ENCODE measurements at regions not wholly inside any gene's neighbourhood (a gene's known extent, or its start where the extent isn't known, plus 50 kb on each side); places are given as distances from the start of the nearest gene placed in this dataset.
"Not testable (repeated sequence)": the region's sequence is repeated elsewhere in the genome, so short reads cannot be mapped to it uniquely, and the experiment has no call there.

DNA sequence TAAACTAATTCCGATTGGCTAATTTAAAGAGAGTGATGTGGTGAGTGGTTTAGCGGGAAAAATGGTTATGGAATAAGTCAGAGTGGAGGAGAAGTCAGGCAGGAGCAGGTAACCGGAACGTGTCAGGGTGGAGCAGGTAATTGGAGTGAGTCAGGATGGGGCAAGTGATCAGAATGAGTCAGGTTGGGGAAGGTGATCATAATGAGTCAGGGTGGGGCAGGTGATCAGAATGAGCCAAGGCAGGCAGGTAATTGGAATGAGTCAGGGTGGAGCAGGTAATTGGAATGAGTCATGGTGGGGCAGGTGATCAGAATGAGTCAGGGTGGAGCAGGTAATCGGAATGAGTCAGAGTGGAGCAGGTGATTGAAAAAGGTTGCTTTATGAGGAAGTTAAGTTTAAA lies 101.4 kb downstream of the TMEM167A start:
- DNase-seq: no peak
- H3K27me3 ChIP-seq: no peaks in the 10 kb centered on the region
- intact Hi-C loops (cut with DNase I; ENCODE audit: low total_unique reads): no loop called here
- WGBS, 2 donors (ENCODE audit: low coverage in 1 of 2): 63 to 72% methylated on average over 4 to 5 of the region's 5 CpGs
- no peak overlapping the region for H3K4me3 ChIP-seq
- TF ChIP-seq EP300 (IDR thresholded peaks at IDR 0.05; ENCODE audit: low read depth): no peak
- no peak for TF ChIP-seq POLR2AphosphoS5 (IDR thresholded peaks at IDR 0.05)
- no peak for TF ChIP-seq POLR2A (IDR thresholded peaks at IDR 0.05)
- TF ChIP-seq, protein P1, sequence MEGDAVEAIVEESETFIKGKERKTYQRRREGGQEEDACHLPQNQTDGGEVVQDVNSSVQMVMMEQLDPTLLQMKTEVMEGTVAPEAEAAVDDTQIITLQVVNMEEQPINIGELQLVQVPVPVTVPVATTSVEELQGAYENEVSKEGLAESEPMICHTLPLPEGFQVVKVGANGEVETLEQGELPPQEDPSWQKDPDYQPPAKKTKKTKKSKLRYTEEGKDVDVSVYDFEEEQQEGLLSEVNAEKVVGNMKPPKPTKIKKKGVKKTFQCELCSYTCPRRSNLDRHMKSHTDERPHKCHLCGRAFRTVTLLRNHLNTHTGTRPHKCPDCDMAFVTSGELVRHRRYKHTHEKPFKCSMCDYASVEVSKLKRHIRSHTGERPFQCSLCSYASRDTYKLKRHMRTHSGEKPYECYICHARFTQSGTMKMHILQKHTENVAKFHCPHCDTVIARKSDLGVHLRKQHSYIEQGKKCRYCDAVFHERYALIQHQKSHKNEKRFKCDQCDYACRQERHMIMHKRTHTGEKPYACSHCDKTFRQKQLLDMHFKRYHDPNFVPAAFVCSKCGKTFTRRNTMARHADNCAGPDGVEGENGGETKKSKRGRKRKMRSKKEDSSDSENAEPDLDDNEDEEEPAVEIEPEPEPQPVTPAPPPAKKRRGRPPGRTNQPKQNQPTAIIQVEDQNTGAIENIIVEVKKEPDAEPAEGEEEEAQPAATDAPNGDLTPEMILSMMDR (IDR thresholded peaks at IDR 0.05): no peak
- no peaks in the 10 kb centered on the region for H3K36me3 ChIP-seq
- peaks cover 0 to 15% of the 10 kb centered on the region in 2 donors for H3K9me3 ChIP-seq
- no peak overlapping the region for H3K27ac ChIP-seq
- in situ Hi-C loops (cut with MboI; ENCODE audit: low pct_ligation_motif_present in 1 of 4, low pct_unique_long_range_greater_than_20kb in 1 of 4, low sequenced_read_pairs in 3 of 4): no loop called here
- no peaks in the 10 kb centered on the region for H3K4me1 ChIP-seq

DNA sequence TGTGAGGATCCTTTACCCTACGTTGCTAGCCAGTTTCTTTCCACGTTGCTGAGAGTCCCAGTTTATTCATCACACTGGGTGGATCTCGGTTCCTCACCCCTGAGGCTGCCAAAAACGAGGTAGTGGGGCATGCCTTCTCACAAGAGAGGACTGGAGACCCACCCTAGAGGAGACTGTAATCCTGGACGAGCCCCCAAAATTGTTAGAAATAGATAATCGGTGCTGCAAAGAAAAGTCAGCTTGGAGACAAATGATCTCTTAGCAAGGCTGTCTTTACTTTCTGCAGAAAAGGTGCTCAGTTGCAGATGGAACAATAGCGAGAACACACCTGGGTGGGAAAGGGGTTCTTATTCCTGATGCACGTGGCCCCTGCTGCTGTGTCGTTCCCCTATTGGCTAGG lies 101.8 kb downstream of the TMEM167A start:
- in situ Hi-C loops (cut with MboI; ENCODE audit: low pct_ligation_motif_present in 1 of 4, low pct_unique_long_range_greater_than_20kb in 1 of 4, low sequenced_read_pairs in 3 of 4): no loop called here
- Histone ChIP-seq H3K4me1 (no peaks in the 10 kb centered on the region), H3K27me3 (no peaks in the 10 kb centered on the region), H3K27ac (no peak overlapping the region), H3K9me3 (peaks cover 0 to 15% of the 10 kb centered on the region in 2 donors), H3K36me3 (no peaks in the 10 kb centered on the region), H3K4me3 (no peak overlapping the region)
- intact Hi-C loops (cut with DNase I; ENCODE audit: low total_unique reads): no loop called here
- 61 to 81% methylated on average over 3 to 9 of the region's 9 CpGs for WGBS, 2 donors (ENCODE audit: low coverage in 1 of 2)
- no peak for TF ChIP-seq POLR2A (IDR thresholded peaks at IDR 0.05)
- no peak for DNase-seq

DNA sequence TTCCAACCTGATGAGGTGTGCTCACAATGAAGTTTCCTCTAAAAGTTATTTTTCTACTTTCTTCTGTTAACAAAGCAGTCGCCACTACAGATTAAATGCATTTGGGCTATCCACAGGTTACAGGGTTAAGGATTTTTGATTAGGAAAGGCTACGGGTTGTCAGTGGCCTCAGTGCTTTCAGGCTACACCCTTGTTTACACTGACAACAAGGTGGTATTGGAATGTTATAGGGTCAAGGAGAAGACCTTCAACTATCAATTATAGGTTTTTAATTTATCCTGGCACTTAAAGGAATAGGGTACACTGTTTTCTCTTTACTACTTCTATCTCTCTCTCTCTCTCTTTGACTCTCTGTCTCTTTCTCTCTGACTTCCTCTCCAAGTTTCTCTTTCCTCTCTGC lies 102.8 kb downstream of the TMEM167A start:
- DNase-seq; H3K36me3 ChIP-seq; in situ Hi-C loops (cut with MboI; ENCODE audit: low pct_ligation_motif_present in 1 of 4, low pct_unique_long_range_greater_than_20kb in 1 of 4, low sequenced_read_pairs in 3 of 4); H3K4me3 ChIP-seq; H3K4me1 ChIP-seq; H3K27ac ChIP-seq; intact Hi-C loops (cut with DNase I; ENCODE audit: low total_unique reads); H3K27me3 ChIP-seq: not testable (repeated sequence)
- 60 to 77% methylated on average over 2 of the region's 2 CpGs for WGBS, 2 donors (ENCODE audit: low coverage in 1 of 2)
- H3K9me3 ChIP-seq: peaks cover 0 to 15% of the 10 kb centered on the region in 2 donors

DNA sequence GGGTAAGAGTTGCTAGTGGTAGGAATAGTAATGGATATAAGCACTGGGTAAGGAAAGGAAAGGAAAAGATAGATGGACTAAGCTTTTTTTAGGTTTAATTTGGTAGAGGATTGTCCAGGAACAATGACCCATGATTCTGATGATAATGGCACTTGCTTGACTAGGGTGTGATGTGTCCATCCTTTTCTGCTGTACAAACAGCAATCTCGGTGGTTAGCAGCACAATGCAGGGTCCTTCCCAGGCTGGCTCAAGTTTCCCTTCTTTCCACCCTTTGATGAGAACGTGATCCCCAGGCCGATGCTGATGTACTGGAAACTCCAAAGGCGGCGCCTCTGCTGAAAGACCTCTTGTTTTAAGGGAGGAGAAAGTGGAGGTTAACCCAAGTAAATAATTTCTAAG lies 105.3 kb downstream of the TMEM167A start:
- no peak for DNase-seq
- Histone ChIP-seq H3K27me3 (no peaks in the 10 kb centered on the region), H3K9me3 (peaks cover 0 to 15% of the 10 kb centered on the region in 2 donors), H3K36me3 (no peaks in the 10 kb centered on the region), H3K4me1 (no peaks in the 10 kb centered on the region), H3K27ac (no peak overlapping the region), H3K4me3 (no peak overlapping the region)
- intact Hi-C loops (cut with DNase I; ENCODE audit: low total_unique reads) (no loop called here), in situ Hi-C loops (cut with MboI; ENCODE audit: low pct_ligation_motif_present in 1 of 4, low pct_unique_long_range_greater_than_20kb in 1 of 4, low sequenced_read_pairs in 3 of 4) (no loop called here)
- 80 to 87% methylated on average over 5 of the region's 5 CpGs for WGBS, 2 donors (ENCODE audit: low coverage in 1 of 2)
- TF ChIP-seq EP300 (IDR thresholded peaks at IDR 0.05; ENCODE audit: low read depth) (no peak), POLR2A (IDR thresholded peaks at IDR 0.05) (no peak), POLR2AphosphoS5 (IDR thresholded peaks at IDR 0.05) (no peak)
- TF ChIP-seq, protein P1 (IDR thresholded peaks at IDR 0.05): no peak

DNA sequence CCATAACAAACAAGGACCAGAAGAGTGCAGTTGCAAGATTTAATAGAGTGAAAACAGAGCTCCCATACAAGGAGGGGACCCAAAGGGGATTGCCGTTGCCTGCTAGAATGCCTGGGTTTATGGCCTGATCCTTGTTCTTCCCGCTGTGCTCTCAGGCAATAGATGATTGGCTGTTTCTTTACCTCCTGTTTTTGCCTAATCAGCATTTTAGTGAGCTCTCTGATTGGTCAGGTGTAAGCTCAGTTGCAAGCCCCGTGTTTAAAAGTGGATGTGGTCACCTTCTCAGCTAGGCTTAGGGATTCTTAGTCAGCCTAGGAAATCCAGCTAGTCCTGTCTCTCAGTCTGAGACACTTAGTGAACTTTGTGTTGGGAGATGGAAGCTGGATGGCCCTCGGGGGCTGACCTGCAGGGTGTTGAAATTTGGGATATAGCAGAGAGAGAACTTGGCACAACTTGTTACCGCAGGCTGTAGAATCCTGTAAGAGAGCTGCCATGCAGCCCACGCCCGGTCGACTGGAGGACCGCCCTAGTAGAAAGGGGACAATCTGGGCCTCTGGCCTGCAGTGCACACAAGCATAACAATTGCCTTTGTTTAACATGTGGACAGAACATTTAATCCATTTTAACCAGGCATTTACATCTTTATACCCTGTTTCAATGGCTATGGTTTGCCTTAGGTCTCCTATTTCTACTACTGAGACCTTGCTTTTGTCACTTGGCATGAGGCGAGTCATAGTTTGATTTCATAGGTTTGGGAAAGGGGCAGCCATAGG lies 106.0 kb downstream of the TMEM167A start:
- 82 to 89% methylated on average over 7 to 10 of the region's 10 CpGs for WGBS, 2 donors (ENCODE audit: low coverage in 1 of 2)
- DNase-seq; H3K4me3 ChIP-seq; H3K36me3 ChIP-seq; in situ Hi-C loops (cut with MboI; ENCODE audit: low pct_ligation_motif_present in 1 of 4, low pct_unique_long_range_greater_than_20kb in 1 of 4, low sequenced_read_pairs in 3 of 4); H3K27ac ChIP-seq; H3K27me3 ChIP-seq; intact Hi-C loops (cut with DNase I; ENCODE audit: low total_unique reads); H3K4me1 ChIP-seq: not testable (repeated sequence)
- H3K9me3 ChIP-seq: peaks cover 0 to 15% of the 10 kb centered on the region in 2 donors

DNA sequence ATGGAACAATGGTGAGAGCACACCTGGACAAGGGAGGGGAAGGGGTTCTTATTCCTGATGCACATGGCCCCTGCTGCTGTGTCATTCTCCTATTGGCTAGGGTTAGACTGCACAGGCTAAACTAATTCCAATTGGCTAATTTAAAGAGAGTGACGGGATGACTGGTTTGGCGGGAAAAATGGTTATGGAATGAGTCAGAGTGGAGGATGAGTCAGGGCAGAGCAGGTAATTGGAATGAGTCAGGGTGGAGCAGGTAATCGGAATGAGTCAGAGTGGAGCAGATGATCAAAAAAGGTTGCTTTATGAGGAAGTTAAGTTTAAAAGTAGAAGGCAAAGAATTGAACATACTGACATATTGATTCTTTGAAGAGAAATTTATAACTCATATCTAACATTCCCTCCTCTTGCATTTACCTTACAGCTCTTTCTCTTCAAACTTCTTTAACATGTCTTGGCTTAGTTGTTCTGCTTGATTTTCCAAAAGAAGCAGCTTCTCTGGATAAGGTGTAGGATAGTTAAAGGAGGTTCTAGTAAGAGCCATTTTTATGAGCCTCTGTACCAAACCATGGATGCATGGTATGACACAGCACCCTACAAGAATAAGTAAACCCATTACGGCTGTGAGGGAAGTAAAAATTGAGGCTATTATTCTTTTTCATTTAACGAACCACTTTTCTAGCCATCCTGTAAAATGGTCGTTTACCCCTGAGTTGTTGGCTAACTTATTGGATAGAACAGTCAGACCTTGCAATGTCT lies 107.8 kb downstream of the TMEM167A start:
- H3K36me3 ChIP-seq; H3K27me3 ChIP-seq; DNase-seq; H3K27ac ChIP-seq; H3K4me1 ChIP-seq; H3K9me3 ChIP-seq; H3K4me3 ChIP-seq; intact Hi-C loops (cut with DNase I; ENCODE audit: low total_unique reads); in situ Hi-C loops (cut with MboI; ENCODE audit: low pct_ligation_motif_present in 1 of 4, low pct_unique_long_range_greater_than_20kb in 1 of 4, low sequenced_read_pairs in 3 of 4): not testable (repeated sequence)
- 73 to 77% methylated on average over 6 of the region's 6 CpGs for WGBS, 2 donors (ENCODE audit: low coverage in 1 of 2)

All from transverse colon (tissue), 4 donors.